Kidney (tissue), 13 donors: ENCODE measurements at regions not wholly inside any gene's neighbourhood (a gene's known extent, or its start where the extent isn't known, plus 50 kb on each side); places are given as distances from the start of the nearest gene placed in this dataset.
A peak's percentile ranks its signal among the peaks of the same experiment; 100 is the strongest.

Source experiments
- DNase-seq, 5 donors: peaks; one replicate each; pipeline ENCODE4 v3.0.0-alpha.2; 2013 to 2020
- FAIRE-seq: peaks from 2 replicates; lab custom pipeline; 2012; peaks lifted over from hg19 to GRCh38; lab: Jason Lieb, UNC
- H3K27ac ChIP-seq, 2 donors: one replicate each; pipeline ENCODE4 v1.7.0; 2013; ENCODE audit warnings: low read depth in 2 of 2, low read length in 2 of 2, inconsistent platforms in 1 of 2
- H3K27me3 ChIP-seq: one replicate; pipeline ENCODE4 v1.7.1; 2013; ENCODE audit warnings: low read length, inconsistent platforms; ENCODE audit not compliant: control insufficient read depth, insufficient read depth
- H3K36me3 ChIP-seq, 3 donors: one replicate each; pipeline versions ENCODE4 v1.7.0 to v1.7.1; 2013; ENCODE audit warnings: low read length in 3 of 3, control low read depth in 1 of 3, inconsistent platforms in 1 of 3; ENCODE audit not compliant: insufficient read depth in 3 of 3, control insufficient read depth in 2 of 3
- H3K4me1 ChIP-seq, 3 donors: one replicate each; pipeline versions ENCODE4 v1.7.0 to v1.7.1; 2013; ENCODE audit warnings: low read length in 3 of 3, inconsistent platforms in 1 of 3, low read depth in 1 of 3; ENCODE audit not compliant: control insufficient read depth in 2 of 3, insufficient read depth in 2 of 3
- H3K4me3 ChIP-seq, 3 donors: one replicate each; pipeline versions ENCODE4 v1.7.0 to v1.8.1; 2013; ENCODE audit warnings: low read length in 3 of 3, control low read depth in 1 of 3, inconsistent platforms in 1 of 3
- H3K9ac ChIP-seq, 3 donors: one replicate each; pipeline versions ENCODE4 v1.7.0 to v1.7.1; 2013; ENCODE audit warnings: low read length in 3 of 3, control low read depth in 1 of 3, inconsistent platforms in 1 of 3
- H3K9me3 ChIP-seq, 3 donors: one replicate each; pipeline versions ENCODE4 v1.7.0 to v1.7.1; 2013; ENCODE audit warnings: low read length in 3 of 3, control low read depth in 1 of 3, inconsistent platforms in 1 of 3; ENCODE audit not compliant: control insufficient read depth in 2 of 3, insufficient read depth in 1 of 3
- intact Hi-C: fragments of 100-400 bp; cut with DNase I; formaldehyde crosslinking; loops from one replicate; pipeline ENCODE4 v1.11.1; 2022
- TF ChIP-seq, protein P1 (sequence below): IDR thresholded peaks from 3 replicates; pipeline ENCODE4 v1.5.1; 2012; ENCODE audit warnings: mild to moderate bottlenecking, moderate library complexity, borderline replicate concordance; ENCODE audit not compliant: insufficient read depth; ENCODE audit errors: extremely low read depth
- donor health status: control.
- donor health status: control.
- donor health status: control.
- donor health status: control.
- donor health status: control.
- donor health status: DM: yes; HTN: yes; CAD: no.
- donor health status: Normal renal cell carcinoma (clear cell type).

DNA sequence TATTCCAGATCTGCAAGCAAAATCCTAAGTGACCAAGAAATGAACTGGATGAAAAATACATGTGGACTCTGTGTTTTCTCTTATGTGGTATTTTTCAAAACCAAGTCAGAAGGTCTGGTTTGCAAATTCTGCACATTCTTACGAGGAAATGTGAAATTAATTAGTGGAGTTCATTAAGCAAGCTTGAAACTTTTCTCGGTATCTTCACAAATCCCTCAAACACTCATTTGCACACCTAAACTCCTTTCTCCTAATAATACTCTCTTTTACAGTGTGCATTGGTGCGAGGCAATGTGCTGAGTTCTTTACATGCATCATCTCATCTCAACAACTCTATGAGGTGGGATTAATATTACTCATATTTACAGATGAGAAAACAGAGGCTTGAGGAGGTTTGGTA is 82.1 kb downstream of the MTERF1 start:
- intact Hi-C loops: no loop called here
- H3K27ac ChIP-seq: no peak overlapping the region
- H3K9me3 ChIP-seq: no peaks in the 10 kb centered on the region
- H3K36me3 ChIP-seq: no peaks in the 10 kb centered on the region
- no peaks in the 10 kb centered on the region for H3K4me1 ChIP-seq
- TF ChIP-seq, protein P1, sequence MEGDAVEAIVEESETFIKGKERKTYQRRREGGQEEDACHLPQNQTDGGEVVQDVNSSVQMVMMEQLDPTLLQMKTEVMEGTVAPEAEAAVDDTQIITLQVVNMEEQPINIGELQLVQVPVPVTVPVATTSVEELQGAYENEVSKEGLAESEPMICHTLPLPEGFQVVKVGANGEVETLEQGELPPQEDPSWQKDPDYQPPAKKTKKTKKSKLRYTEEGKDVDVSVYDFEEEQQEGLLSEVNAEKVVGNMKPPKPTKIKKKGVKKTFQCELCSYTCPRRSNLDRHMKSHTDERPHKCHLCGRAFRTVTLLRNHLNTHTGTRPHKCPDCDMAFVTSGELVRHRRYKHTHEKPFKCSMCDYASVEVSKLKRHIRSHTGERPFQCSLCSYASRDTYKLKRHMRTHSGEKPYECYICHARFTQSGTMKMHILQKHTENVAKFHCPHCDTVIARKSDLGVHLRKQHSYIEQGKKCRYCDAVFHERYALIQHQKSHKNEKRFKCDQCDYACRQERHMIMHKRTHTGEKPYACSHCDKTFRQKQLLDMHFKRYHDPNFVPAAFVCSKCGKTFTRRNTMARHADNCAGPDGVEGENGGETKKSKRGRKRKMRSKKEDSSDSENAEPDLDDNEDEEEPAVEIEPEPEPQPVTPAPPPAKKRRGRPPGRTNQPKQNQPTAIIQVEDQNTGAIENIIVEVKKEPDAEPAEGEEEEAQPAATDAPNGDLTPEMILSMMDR: no peak
- no peak for DNase-seq
- H3K4me3 ChIP-seq: no peak overlapping the region
- H3K9ac ChIP-seq: no peak overlapping the region
- H3K27me3 ChIP-seq: no peaks in the 10 kb centered on the region
- no peak for FAIRE-seq

DNA sequence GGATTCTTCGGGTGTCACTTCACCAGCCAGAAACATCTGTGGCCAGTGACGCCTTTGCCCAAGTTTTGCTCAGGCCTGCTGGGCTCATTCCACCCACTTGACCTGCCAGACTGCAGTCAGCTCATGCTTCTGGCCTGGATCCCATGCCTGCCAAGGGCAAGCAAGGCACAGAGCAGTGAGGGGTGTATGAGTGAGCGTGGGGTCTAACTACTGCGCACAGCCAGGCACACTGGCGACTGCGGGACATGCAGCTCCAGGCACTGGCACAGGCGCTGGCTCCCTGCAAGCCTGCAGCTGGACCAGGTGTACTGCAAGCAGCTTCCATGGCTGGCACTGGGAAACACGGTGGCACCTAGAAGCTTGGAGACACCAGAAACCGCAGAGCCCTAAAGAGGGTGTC is 80.1 kb downstream of the MTERF1 start:
- no peak overlapping the region for H3K9ac ChIP-seq
- FAIRE-seq (no peak), DNase-seq (peak in 1 of 5 donors; percentile 57)
- H3K27ac ChIP-seq: no peak overlapping the region
- intact Hi-C loops: no loop called here
- H3K9me3 ChIP-seq: no peaks in the 10 kb centered on the region
- H3K4me3 ChIP-seq: no peak overlapping the region
- H3K36me3 ChIP-seq: no peaks in the 10 kb centered on the region
- TF ChIP-seq, protein P1: no peak
- no peaks in the 10 kb centered on the region for H3K27me3 ChIP-seq
- H3K4me1 ChIP-seq: no peaks in the 10 kb centered on the region

DNA sequence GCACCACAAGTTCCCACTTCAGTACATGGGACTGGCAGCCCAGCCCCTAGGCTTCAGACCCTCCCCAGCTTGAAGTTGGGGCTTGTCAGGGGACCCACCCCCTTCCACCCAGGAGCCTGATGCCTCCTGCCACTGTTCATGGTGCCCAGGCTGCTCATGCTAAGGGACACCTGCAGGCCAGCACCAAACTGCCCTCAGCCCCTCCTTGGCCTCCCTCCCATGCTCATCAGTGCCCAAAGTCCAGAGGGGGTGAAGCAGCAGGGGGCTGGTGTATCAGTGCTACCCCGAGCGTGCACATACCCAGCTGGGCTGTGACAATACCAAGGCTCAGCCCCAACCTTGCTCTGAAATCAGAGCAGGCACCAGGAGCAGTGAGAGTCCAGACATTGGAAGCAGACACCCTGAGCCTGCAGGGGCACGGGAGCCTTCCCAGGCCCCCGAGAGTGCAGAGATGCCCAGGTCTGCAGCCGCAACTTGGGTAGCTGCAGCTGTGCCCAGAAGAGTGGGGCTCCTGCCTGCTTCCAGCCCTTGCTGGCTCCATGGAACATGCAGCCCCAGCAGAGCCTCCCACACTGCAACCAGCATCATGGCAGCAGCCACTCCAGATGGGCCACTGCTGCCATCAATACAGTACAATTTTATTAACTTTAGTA is 79.0 kb downstream of the MTERF1 start:
- intact Hi-C loops: no loop called here
- TF ChIP-seq, protein P1: no peak
- Histone ChIP-seq H3K9ac (no peak overlapping the region), H3K27ac (no peak overlapping the region), H3K27me3 (no peaks in the 10 kb centered on the region), H3K9me3 (no peaks in the 10 kb centered on the region), H3K4me1 (no peaks in the 10 kb centered on the region), H3K4me3 (no peak overlapping the region), H3K36me3 (no peaks in the 10 kb centered on the region)
- no peak for FAIRE-seq
- peak in 1 of 5 donors; percentile 51 for DNase-seq

- no peaks in the 10 kb centered on the region for H3K27me3 ChIP-seq
- no peaks in the 10 kb centered on the region for H3K4me1 ChIP-seq
- peaks cover 0 to 2% (median 0%) of the 10 kb centered on the region in 3 donors for H3K9me3 ChIP-seq
- H3K36me3 ChIP-seq: no peaks in the 10 kb centered on the region
- TF ChIP-seq, protein P1: no peak
- no peak overlapping the region for H3K4me3 ChIP-seq
- H3K27ac ChIP-seq: no peak overlapping the region
- intact Hi-C loops: no loop called here
- DNase-seq: no peak
- FAIRE-seq: no peak
- no peak overlapping the region for H3K9ac ChIP-seq
Measured at GRCh38 chr7:91811236-91811635, 69.3 kb downstream of the MTERF1 start.
